ENCODE measurements at regions not wholly inside any gene's neighbourhood (a gene's known extent, or its start where the extent isn't known, plus 50 kb on each side); places are given as distances from the start of the nearest gene placed in this dataset.
A peak's percentile ranks its signal among the peaks of the same experiment; 100 is the strongest.

GRCh38 chr15:70329179-70329578, 231.5 kb upstream of the TLE3 start:
- H3K4me3 ChIP-seq (ENCODE audit: low read depth, low read length) = no peak overlapping the region
- no peak for TF ChIP-seq CTCF (IDR thresholded peaks at IDR 0.05; ENCODE audit: low read depth, low read length)
- no peak for TF ChIP-seq MYC (IDR thresholded peaks at IDR 0.05; ENCODE audit: low read depth, low read length)
- TF ChIP-seq MAX (IDR thresholded peaks at IDR 0.05; ENCODE audit: low read depth, low read length) = no peak
- no peak for TF ChIP-seq POLR2A (IDR thresholded peaks at IDR 0.05; ENCODE audit: extremely low read depth, insufficient read length)
- DNase-seq (ENCODE audit: low read depth) = no peak

- no peak overlapping the region for H3K4me3 ChIP-seq (ENCODE audit: low read depth, low read length)
- no peak for DNase-seq (ENCODE audit: low read depth)
- TF ChIP-seq MYC (IDR thresholded peaks at IDR 0.05; ENCODE audit: low read depth, low read length) (no peak), MAX (IDR thresholded peaks at IDR 0.05; ENCODE audit: low read depth, low read length) (no peak), CTCF (IDR thresholded peaks at IDR 0.05; ENCODE audit: low read depth, low read length) (no peak), POLR2A (IDR thresholded peaks at IDR 0.05; ENCODE audit: extremely low read depth, insufficient read length) (no peak)
These were observed 231.0 kb upstream of the TLE3 start for GRCh38 chr15:70328679-70329115.

GRCh38 chr15:70327856-70328678, 230.3 kb upstream of the TLE3 start:
- DNase-seq (ENCODE audit: low read depth) = peak; percentile 83
- TF ChIP-seq POLR2A (IDR thresholded peaks at IDR 0.05; ENCODE audit: extremely low read depth, insufficient read length) (no peak), MYC (IDR thresholded peaks at IDR 0.05; ENCODE audit: low read depth, low read length) (peak; percentile 6; the same call in 1 of the 2 replicates), CTCF (IDR thresholded peaks at IDR 0.05; ENCODE audit: low read depth, low read length) (no peak), MAX (IDR thresholded peaks at IDR 0.05; ENCODE audit: low read depth, low read length) (no peak)

GRCh38 chr15:70327328-70327855, 229.7 kb upstream of the TLE3 start:
- no peak for DNase-seq (ENCODE audit: low read depth)
- no peak overlapping the region for H3K4me3 ChIP-seq (ENCODE audit: low read depth, low read length)
- no peak for TF ChIP-seq CTCF (IDR thresholded peaks at IDR 0.05; ENCODE audit: low read depth, low read length)
- no peak for TF ChIP-seq MYC (IDR thresholded peaks at IDR 0.05; ENCODE audit: low read depth, low read length)
- TF ChIP-seq MAX (IDR thresholded peaks at IDR 0.05; ENCODE audit: low read depth, low read length) = no peak
- TF ChIP-seq POLR2A (IDR thresholded peaks at IDR 0.05; ENCODE audit: extremely low read depth, insufficient read length) = no peak

More at GRCh38 chr15:70327856-70328678, 230.3 kb upstream of the TLE3 start:
- no peak overlapping the region for H3K4me3 ChIP-seq (ENCODE audit: low read depth, low read length)

- no peak for DNase-seq (ENCODE audit: low read depth)
- no peak for TF ChIP-seq POLR2A (IDR thresholded peaks at IDR 0.05; ENCODE audit: extremely low read depth, insufficient read length)
- no peak overlapping the region for H3K4me3 ChIP-seq (ENCODE audit: low read depth, low read length)
These were observed 226.6 kb upstream of the TLE3 start for GRCh38 chr15:70324001-70324974.
